ENCODE measurements at regions not wholly inside any gene's neighbourhood (a gene's known extent, or its start where the extent isn't known, plus 50 kb on each side); places are given as distances from the start of the nearest gene placed in this dataset.

- TF ChIP-seq, protein P1, sequence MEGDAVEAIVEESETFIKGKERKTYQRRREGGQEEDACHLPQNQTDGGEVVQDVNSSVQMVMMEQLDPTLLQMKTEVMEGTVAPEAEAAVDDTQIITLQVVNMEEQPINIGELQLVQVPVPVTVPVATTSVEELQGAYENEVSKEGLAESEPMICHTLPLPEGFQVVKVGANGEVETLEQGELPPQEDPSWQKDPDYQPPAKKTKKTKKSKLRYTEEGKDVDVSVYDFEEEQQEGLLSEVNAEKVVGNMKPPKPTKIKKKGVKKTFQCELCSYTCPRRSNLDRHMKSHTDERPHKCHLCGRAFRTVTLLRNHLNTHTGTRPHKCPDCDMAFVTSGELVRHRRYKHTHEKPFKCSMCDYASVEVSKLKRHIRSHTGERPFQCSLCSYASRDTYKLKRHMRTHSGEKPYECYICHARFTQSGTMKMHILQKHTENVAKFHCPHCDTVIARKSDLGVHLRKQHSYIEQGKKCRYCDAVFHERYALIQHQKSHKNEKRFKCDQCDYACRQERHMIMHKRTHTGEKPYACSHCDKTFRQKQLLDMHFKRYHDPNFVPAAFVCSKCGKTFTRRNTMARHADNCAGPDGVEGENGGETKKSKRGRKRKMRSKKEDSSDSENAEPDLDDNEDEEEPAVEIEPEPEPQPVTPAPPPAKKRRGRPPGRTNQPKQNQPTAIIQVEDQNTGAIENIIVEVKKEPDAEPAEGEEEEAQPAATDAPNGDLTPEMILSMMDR (IDR thresholded peaks at IDR 0.05), result no peak
- TF ChIP-seq POLR2A (IDR thresholded peaks at IDR 0.05), result no peak
These were observed 117.1 kb upstream of the GOLIM4 start for GRCh38 chr3:168212664-168213285.

All from testis (tissue), 2 donors.